ENCODE measurements at regions not wholly inside any gene's neighbourhood (a gene's known extent, or its start where the extent isn't known, plus 50 kb on each side); places are given as distances from the start of the nearest gene placed in this dataset.
A peak's percentile ranks its signal among the peaks of the same experiment; 100 is the strongest.
"Not testable (repeated sequence)": the region's sequence is repeated elsewhere in the genome, so short reads cannot be mapped to it uniquely, and the experiment has no call there.

DNA sequence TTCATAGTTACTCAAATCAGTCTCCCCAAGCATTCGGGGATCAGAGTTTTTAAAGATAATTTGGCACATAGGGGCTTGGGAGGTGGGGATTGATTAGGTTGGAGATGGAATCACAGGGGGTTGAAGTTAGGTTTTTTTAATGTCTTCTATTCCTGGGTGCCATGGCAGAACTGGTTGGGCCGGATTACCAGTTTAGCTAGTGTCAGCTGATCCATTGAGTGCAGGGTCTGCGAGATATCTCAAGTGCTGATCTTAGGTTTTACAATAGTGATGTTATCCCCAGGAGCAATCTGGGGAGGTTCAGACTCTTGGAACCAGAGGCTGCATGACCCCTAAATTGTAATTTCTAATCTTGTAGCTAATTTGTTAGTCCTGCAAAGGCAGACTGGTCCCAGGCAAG is 163.5 kb upstream of the ATP10A start:
- H4K12ac ChIP-seq (ENCODE audit: low read depth, low read length); H3K36me3 ChIP-seq (ENCODE audit: control insufficient read depth in 1 of 2, insufficient read depth in 2 of 2, low read length in 2 of 2); H3K4me3 ChIP-seq (ENCODE audit: low read depth, low read length); H3K9ac ChIP-seq (ENCODE audit: low read length); H3K23ac ChIP-seq (ENCODE audit: low read length); H3K9me3 ChIP-seq (ENCODE audit: insufficient read depth, low read depth, low read length); H3K27me3 ChIP-seq (ENCODE audit: insufficient read depth, low read length); H3K79me2 ChIP-seq (ENCODE audit: control insufficient read depth, insufficient read depth, low read length, poor library complexity): not testable (repeated sequence)
- Histone ChIP-seq H3K4ac (ENCODE audit: low read depth, low read length) (peak overlapping the region; percentile 86), H3K79me1 (ENCODE audit: low read length) (peaks cover 46% of the 10 kb centered on the region), H3K18ac (ENCODE audit: low read length) (peak overlapping the region; percentile 78), H4K8ac (ENCODE audit: low read depth, low read length) (peak overlapping the region; percentile 70), H2AK5ac (ENCODE audit: low read length) (peak overlapping the region; percentile 60), H2BK12ac (ENCODE audit: low read length) (peak overlapping the region; percentile 75), H3K4me1 (ENCODE audit: control insufficient read depth in 1 of 2, insufficient read depth in 2 of 2, low read length in 2 of 2) (peaks cover 27 to 35% of the 10 kb centered on the region in 2 experiments), H3K27ac (ENCODE audit: low read depth, low read length) (peak overlapping the region; percentile 100), H2BK5ac (ENCODE audit: low read depth, low read length, poor library complexity) (peak overlapping the region; percentile 97), H4K91ac (ENCODE audit: low read depth, low read length) (peak overlapping the region; percentile 94), H2AFZ (ENCODE audit: insufficient read depth, low read length, poor library complexity) (peak overlapping the region; percentile 61), H3K14ac (ENCODE audit: low read length) (peak overlapping the region; percentile 82), H2BK120ac (ENCODE audit: insufficient read depth, low read length, poor library complexity) (peak overlapping the region; percentile 98), H3K4me2 (ENCODE audit: low read length) (peak overlapping the region; percentile 49)
- peak; percentile 46 to 53 for DNase-seq
- no CpG with 5 or more reads among the region's 3 CpGs for WGBS (ENCODE audit: extremely low coverage, insufficient coverage, insufficient read length)

- no CpG with 5 or more reads among the region's 4 CpGs for WGBS (ENCODE audit: extremely low coverage, insufficient coverage, insufficient read length)
- H4K12ac ChIP-seq (ENCODE audit: low read depth, low read length), result no peak overlapping the region
- peaks cover 2% of the 10 kb centered on the region for H3K9me3 ChIP-seq (ENCODE audit: insufficient read depth, low read depth, low read length)
- peaks cover 32 to 40% of the 10 kb centered on the region in 2 experiments for H3K4me1 ChIP-seq (ENCODE audit: control insufficient read depth in 1 of 2, insufficient read depth in 2 of 2, low read length in 2 of 2)
- no peak overlapping the region for H3K23ac ChIP-seq (ENCODE audit: low read length)
- H2AK5ac ChIP-seq (ENCODE audit: low read length), result peak overlapping the region; percentile 42
- no peak overlapping the region for H3K4me2 ChIP-seq (ENCODE audit: low read length)
- H4K91ac ChIP-seq (ENCODE audit: low read depth, low read length), result peak overlapping the region; percentile 42
- no peak overlapping the region for H3K4me3 ChIP-seq (ENCODE audit: low read depth, low read length)
- H3K36me3 ChIP-seq (ENCODE audit: control insufficient read depth in 1 of 2, insufficient read depth in 2 of 2, low read length in 2 of 2), result no peaks in the 10 kb centered on the region
- no peak overlapping the region for H3K9ac ChIP-seq (ENCODE audit: low read length)
- H3K79me2 ChIP-seq (ENCODE audit: control insufficient read depth, insufficient read depth, low read length, poor library complexity), result peaks cover 5% of the 10 kb centered on the region
- DNase-seq, result no peak
- H2BK12ac ChIP-seq (ENCODE audit: low read length), result peak overlapping the region; percentile 67
- H2AFZ ChIP-seq (ENCODE audit: insufficient read depth, low read length, poor library complexity), result no peak overlapping the region
- H4K8ac ChIP-seq (ENCODE audit: low read depth, low read length), result no peak overlapping the region
- peak overlapping the region; percentile 38 for H3K14ac ChIP-seq (ENCODE audit: low read length)
- H3K18ac ChIP-seq (ENCODE audit: low read length), result peak overlapping the region; percentile 16
- no peaks in the 10 kb centered on the region for H3K27me3 ChIP-seq (ENCODE audit: insufficient read depth, low read length)
- peaks cover 36% of the 10 kb centered on the region for H3K79me1 ChIP-seq (ENCODE audit: low read length)
- peak overlapping the region; percentile 3 for H3K4ac ChIP-seq (ENCODE audit: low read depth, low read length)
- H3K27ac ChIP-seq (ENCODE audit: low read depth, low read length), result no peak overlapping the region
- H2BK5ac ChIP-seq (ENCODE audit: low read depth, low read length, poor library complexity), result no peak overlapping the region
- H2BK120ac ChIP-seq (ENCODE audit: insufficient read depth, low read length, poor library complexity), result peak overlapping the region; percentile 54
Observed at GRCh38 chr15:26024241-26024640, 161.1 kb upstream of the ATP10A start.

GRCh38 chr15:26023691-26024090 is 160.6 kb upstream of the ATP10A start:
- peak overlapping the region; percentile 59 for H2BK5ac ChIP-seq (ENCODE audit: low read depth, low read length, poor library complexity)
- H3K4ac ChIP-seq (ENCODE audit: low read depth, low read length), result no peak overlapping the region
- peak overlapping the region; percentile 16 for H3K18ac ChIP-seq (ENCODE audit: low read length)
- peaks cover 30% of the 10 kb centered on the region for H3K79me1 ChIP-seq (ENCODE audit: low read length)
- no peak overlapping the region for H4K8ac ChIP-seq (ENCODE audit: low read depth, low read length)
- peaks cover 28 to 35% of the 10 kb centered on the region in 2 experiments for H3K4me1 ChIP-seq (ENCODE audit: control insufficient read depth in 1 of 2, insufficient read depth in 2 of 2, low read length in 2 of 2)
- H3K14ac ChIP-seq (ENCODE audit: low read length), result peak overlapping the region; percentile 43
- H2AFZ ChIP-seq (ENCODE audit: insufficient read depth, low read length, poor library complexity), result no peak overlapping the region
- peak overlapping the region; percentile 54 for H2BK120ac ChIP-seq (ENCODE audit: insufficient read depth, low read length, poor library complexity)
- no peak overlapping the region for H4K12ac ChIP-seq (ENCODE audit: low read depth, low read length)
- no peak overlapping the region for H3K4me2 ChIP-seq (ENCODE audit: low read length)
- DNase-seq, result peak in 1 of 2 donors; percentile 57
- H3K27me3 ChIP-seq (ENCODE audit: insufficient read depth, low read length), result no peaks in the 10 kb centered on the region
- H3K27ac ChIP-seq (ENCODE audit: low read depth, low read length), result peak overlapping the region; percentile 42
- peaks cover 3% of the 10 kb centered on the region for H3K79me2 ChIP-seq (ENCODE audit: control insufficient read depth, insufficient read depth, low read length, poor library complexity)
- no peak overlapping the region for H3K23ac ChIP-seq (ENCODE audit: low read length)
- no peak overlapping the region for H3K4me3 ChIP-seq (ENCODE audit: low read depth, low read length)
- no CpG with 5 or more reads among the region's 5 CpGs for WGBS (ENCODE audit: extremely low coverage, insufficient coverage, insufficient read length)
- no peaks in the 10 kb centered on the region for H3K36me3 ChIP-seq (ENCODE audit: control insufficient read depth in 1 of 2, insufficient read depth in 2 of 2, low read length in 2 of 2)
- H4K91ac ChIP-seq (ENCODE audit: low read depth, low read length), result peak overlapping the region; percentile 42
- peak overlapping the region; percentile 67 for H2BK12ac ChIP-seq (ENCODE audit: low read length)
- peaks cover 2% of the 10 kb centered on the region for H3K9me3 ChIP-seq (ENCODE audit: insufficient read depth, low read depth, low read length)
- H3K9ac ChIP-seq (ENCODE audit: low read length), result no peak overlapping the region
- peak overlapping the region; percentile 42 for H2AK5ac ChIP-seq (ENCODE audit: low read length)

DNA sequence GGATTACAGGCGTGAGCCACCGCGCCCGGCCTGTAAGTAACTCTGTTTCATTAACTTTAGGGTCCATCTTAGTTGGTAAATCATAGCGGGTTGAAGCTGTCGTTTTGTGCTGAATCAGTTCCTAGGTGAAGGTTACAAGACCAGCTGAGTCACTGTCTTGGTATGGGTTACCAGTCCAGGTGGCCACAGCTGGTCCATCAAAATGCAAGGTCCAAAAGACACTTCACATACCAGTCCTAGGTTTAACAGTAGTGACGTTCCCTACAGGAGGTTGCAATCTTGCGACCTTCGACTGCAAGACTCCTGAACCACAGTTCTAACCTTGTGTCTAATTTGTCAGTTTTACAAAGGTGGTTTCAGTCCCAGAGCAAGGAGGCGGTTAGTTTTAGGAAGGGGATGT is 160.1 kb upstream of the ATP10A start:
- H3K4me3 ChIP-seq (ENCODE audit: low read depth, low read length), result no peak overlapping the region
- no CpG with 5 or more reads among the region's 10 CpGs for WGBS (ENCODE audit: extremely low coverage, insufficient coverage, insufficient read length)

More for the DNA sequence above, 160.1 kb upstream of the ATP10A start:
- H4K12ac ChIP-seq (ENCODE audit: low read depth, low read length), result no peak overlapping the region
- H3K23ac ChIP-seq (ENCODE audit: low read length), result no peak overlapping the region
- H3K4me1 ChIP-seq (ENCODE audit: control insufficient read depth in 1 of 2, insufficient read depth in 2 of 2, low read length in 2 of 2), result peaks cover 26 to 33% of the 10 kb centered on the region in 2 experiments
- no peak overlapping the region for H3K9ac ChIP-seq (ENCODE audit: low read length)
- H2AFZ ChIP-seq (ENCODE audit: insufficient read depth, low read length, poor library complexity), result no peak overlapping the region
- peak overlapping the region; percentile 59 for H2BK5ac ChIP-seq (ENCODE audit: low read depth, low read length, poor library complexity)
- H3K79me2 ChIP-seq (ENCODE audit: control insufficient read depth, insufficient read depth, low read length, poor library complexity), result peaks cover 3% of the 10 kb centered on the region
- no peaks in the 10 kb centered on the region for H3K27me3 ChIP-seq (ENCODE audit: insufficient read depth, low read length)
- no peaks in the 10 kb centered on the region for H3K36me3 ChIP-seq (ENCODE audit: control insufficient read depth in 1 of 2, insufficient read depth in 2 of 2, low read length in 2 of 2)
- no peak overlapping the region for H3K4ac ChIP-seq (ENCODE audit: low read depth, low read length)
- peaks cover 2% of the 10 kb centered on the region for H3K9me3 ChIP-seq (ENCODE audit: insufficient read depth, low read depth, low read length)
- no peak overlapping the region for H2AK5ac ChIP-seq (ENCODE audit: low read length)
- H4K8ac ChIP-seq (ENCODE audit: low read depth, low read length), result peak overlapping the region; percentile 6
- peak overlapping the region; percentile 42 for H4K91ac ChIP-seq (ENCODE audit: low read depth, low read length)
- peak; percentile 85 to 93 for DNase-seq
- peak overlapping the region; percentile 17 for H3K14ac ChIP-seq (ENCODE audit: low read length)
- H3K4me2 ChIP-seq (ENCODE audit: low read length), result no peak overlapping the region
- H2BK12ac ChIP-seq (ENCODE audit: low read length), result peak overlapping the region; percentile 67
- H3K18ac ChIP-seq (ENCODE audit: low read length), result no peak overlapping the region
- peak overlapping the region; percentile 42 for H3K27ac ChIP-seq (ENCODE audit: low read depth, low read length)
- peaks cover 28% of the 10 kb centered on the region for H3K79me1 ChIP-seq (ENCODE audit: low read length)
- peak overlapping the region; percentile 54 for H2BK120ac ChIP-seq (ENCODE audit: insufficient read depth, low read length, poor library complexity)

Measured in trophoblast cell (in vitro differentiated cells and primary cell).